Esophagus muscularis mucosa (tissue), 4 donors: ENCODE measurements at regions not wholly inside any gene's neighbourhood (a gene's known extent, or its start where the extent isn't known, plus 50 kb on each side); places are given as distances from the start of the nearest gene placed in this dataset.
"Not testable (repeated sequence)": the region's sequence is repeated elsewhere in the genome, so short reads cannot be mapped to it uniquely, and the experiment has no call there.

ENCODE experiments used
- DNase-seq: peaks from one replicate; pipeline ENCODE4 v3.0.0-alpha.2; 2017; ENCODE audit errors: extremely low spot score
- H3K27ac ChIP-seq, 4 donors: fragments of 200-600 bp; sonication (generic); replicated peaks in 1 of 4; 1 replicate in 3 of 4; 2 replicates in 1 of 4; pipeline ENCODE4 v1.5.1; 2016 to 2019; ENCODE audit warnings: mild to moderate bottlenecking in 1 of 4
- H3K27me3 ChIP-seq, 4 donors: fragments of 200-600 bp; sonication (generic); one replicate each; pipeline versions ENCODE4 v1.5.1 to v1.6.0; 2016 to 2019
- H3K36me3 ChIP-seq, 4 donors: fragments of 200-600 bp; sonication (generic); one replicate each; pipeline ENCODE4 v1.5.1; 2016 to 2019
- H3K4me1 ChIP-seq, 4 donors: fragments of 200-600 bp; sonication (generic); one replicate each; pipeline ENCODE4 v1.5.1; 2016 to 2019
- H3K4me3 ChIP-seq, 4 donors: fragments of 200-600 bp; sonication (generic); 1 replicate in 2 of 4; 2 replicates in 2 of 4; pipeline ENCODE4 v1.5.1; 2016 to 2019; ENCODE audit warnings: mild to moderate bottlenecking in 4 of 4, moderate library complexity in 1 of 4
- H3K9me3 ChIP-seq, 4 donors: fragments of 200-600 bp; sonication (generic); 1 replicate in 3 of 4; 2 replicates in 1 of 4; pipeline ENCODE4 v1.5.1; 2016 to 2019
- EP300 ChIP-seq: sonication (generic); formaldehyde crosslinking; IDR thresholded peaks from one replicate; pipeline ENCODE4 v1.6.1; 2017; ENCODE audit warnings: antibody characterized with exemption
- POLR2A ChIP-seq: fragments of 450-650 bp; IDR thresholded peaks from one replicate; pipeline ENCODE4 v1.6.1; 2017; ENCODE audit warnings: antibody characterized with exemption, moderate library complexity, mild to moderate bottlenecking, low read depth
- POLR2AphosphoS5 ChIP-seq, 2 donors: sonication (generic); formaldehyde crosslinking; IDR thresholded peaks; one replicate each; pipeline ENCODE4 v1.6.1; 2017; ENCODE audit warnings: antibody characterized with exemption in 2 of 2
- WGBS: methylation state at CpG from one replicate; pipeline ENCODE4 v1.1.5; 2018; 5-methylcytosine and 5-hydroxymethylcytosine counted together
- intact Hi-C: fragments of 100-400 bp; cut with DNase I; formaldehyde crosslinking; loops from one replicate; pipeline ENCODE4 v1.15.1; 2023
- TF ChIP-seq, protein P1 (sequence below), 3 experiments: fragments of 200-600 bp in 2 of 3; fragments of 450-650 bp in 1 of 3; sonication (generic) in 2 of 3; IDR thresholded peaks; one replicate each; pipeline ENCODE4 v1.5.1; 2017 to 2019; ENCODE audit warnings: antibody characterized with exemption in 3 of 3, mild to moderate bottlenecking in 2 of 3, moderate library complexity in 1 of 3

DNA sequence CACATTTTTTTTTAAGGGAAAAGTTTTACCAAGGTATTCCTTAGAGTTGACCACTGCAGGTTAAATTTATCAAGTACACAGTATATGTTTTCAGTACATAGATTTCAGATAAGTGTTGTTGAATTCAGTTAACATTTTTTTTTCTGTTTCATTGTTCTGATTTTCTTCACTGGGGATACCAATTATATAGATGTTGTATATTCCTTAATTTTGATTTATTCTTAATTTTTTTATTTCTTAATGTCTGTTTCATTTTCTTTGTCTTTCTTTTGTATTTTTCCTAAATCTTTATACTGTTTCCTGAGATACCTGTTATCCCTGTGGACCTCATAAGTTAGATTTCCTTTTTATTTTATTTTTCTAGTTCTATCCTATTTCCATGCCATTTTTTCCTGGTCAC lies 234.8 kb downstream of the TTC6 start:
- H3K9me3 ChIP-seq = peaks cover 0 to 45% (median 25%) of the 10 kb centered on the region in 4 donors
- intact Hi-C loops = no loop called here
- no peak for DNase-seq

DNA sequence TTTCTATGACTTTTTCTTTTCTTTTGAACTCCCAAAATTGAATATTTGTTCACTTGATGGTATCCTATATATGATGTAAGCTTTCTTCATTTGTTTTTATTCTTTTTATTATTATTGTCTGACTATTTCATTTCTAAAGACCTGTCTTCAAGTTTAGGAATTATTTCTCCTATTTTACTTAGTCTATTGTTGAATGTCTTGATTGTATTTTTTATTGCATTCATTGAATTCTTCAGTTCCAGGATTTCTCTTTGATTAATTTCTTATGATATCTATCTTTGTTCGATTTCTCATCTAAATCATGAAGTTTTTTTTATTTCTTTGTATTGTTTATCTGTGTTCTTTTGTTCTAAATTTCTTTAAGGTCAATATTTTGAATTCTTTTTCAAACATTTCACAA lies 238.8 kb downstream of the TTC6 start:
- intact Hi-C loops = no loop called here
- Histone ChIP-seq H3K27ac (no peak overlapping the region), H3K4me3 (no peak overlapping the region), H3K4me1 (no peaks in the 10 kb centered on the region), H3K27me3 (no peaks in the 10 kb centered on the region), H3K9me3 (peaks cover 0 to 50% (median 25%) of the 10 kb centered on the region in 4 donors), H3K36me3 (no peaks in the 10 kb centered on the region)
- TF ChIP-seq EP300 (no peak), POLR2AphosphoS5 (IDR thresholded peaks at IDR 0.05) (no peak), POLR2A (no peak)
- TF ChIP-seq, protein P1, sequence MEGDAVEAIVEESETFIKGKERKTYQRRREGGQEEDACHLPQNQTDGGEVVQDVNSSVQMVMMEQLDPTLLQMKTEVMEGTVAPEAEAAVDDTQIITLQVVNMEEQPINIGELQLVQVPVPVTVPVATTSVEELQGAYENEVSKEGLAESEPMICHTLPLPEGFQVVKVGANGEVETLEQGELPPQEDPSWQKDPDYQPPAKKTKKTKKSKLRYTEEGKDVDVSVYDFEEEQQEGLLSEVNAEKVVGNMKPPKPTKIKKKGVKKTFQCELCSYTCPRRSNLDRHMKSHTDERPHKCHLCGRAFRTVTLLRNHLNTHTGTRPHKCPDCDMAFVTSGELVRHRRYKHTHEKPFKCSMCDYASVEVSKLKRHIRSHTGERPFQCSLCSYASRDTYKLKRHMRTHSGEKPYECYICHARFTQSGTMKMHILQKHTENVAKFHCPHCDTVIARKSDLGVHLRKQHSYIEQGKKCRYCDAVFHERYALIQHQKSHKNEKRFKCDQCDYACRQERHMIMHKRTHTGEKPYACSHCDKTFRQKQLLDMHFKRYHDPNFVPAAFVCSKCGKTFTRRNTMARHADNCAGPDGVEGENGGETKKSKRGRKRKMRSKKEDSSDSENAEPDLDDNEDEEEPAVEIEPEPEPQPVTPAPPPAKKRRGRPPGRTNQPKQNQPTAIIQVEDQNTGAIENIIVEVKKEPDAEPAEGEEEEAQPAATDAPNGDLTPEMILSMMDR (IDR thresholded peaks at IDR 0.05) = no peak
- 86% methylated on average over 1 of the region's 1 CpG for WGBS
- DNase-seq = no peak

More for the DNA sequence above, 234.8 kb downstream of the TTC6 start:
- Histone ChIP-seq H3K4me3 (no peak overlapping the region), H3K4me1 (no peaks in the 10 kb centered on the region), H3K36me3 (no peaks in the 10 kb centered on the region), H3K27ac (no peak overlapping the region), H3K27me3 (no peaks in the 10 kb centered on the region)
- no peak for TF ChIP-seq EP300
- TF ChIP-seq, protein P1 (IDR thresholded peaks at IDR 0.05) = no peak
- no peak for TF ChIP-seq POLR2A
- TF ChIP-seq POLR2AphosphoS5 (IDR thresholded peaks at IDR 0.05) = no peak

DNA sequence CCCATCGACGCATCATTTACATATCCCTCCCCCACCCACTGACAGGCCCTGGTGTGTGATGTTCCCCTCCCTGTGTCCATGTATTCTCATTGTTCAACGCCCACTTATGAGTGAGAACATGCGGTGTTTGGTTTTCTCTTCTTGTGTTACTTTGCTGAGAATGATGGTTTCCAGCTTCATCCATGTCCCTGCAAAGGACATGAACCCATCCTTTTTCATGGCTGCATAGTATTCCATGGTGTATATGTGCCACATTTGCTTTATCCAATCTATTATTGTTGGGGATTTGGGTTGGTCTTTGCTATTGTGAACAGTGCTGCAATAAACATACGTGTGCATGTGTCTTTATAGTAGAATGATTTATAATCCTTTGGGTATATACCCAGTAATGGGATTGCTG lies 243.3 kb downstream of the TTC6 start:
- H3K4me1 ChIP-seq, H3K36me3 ChIP-seq, H3K4me3 ChIP-seq, intact Hi-C loops, H3K27me3 ChIP-seq, DNase-seq, H3K27ac ChIP-seq: not testable (repeated sequence)
- H3K9me3 ChIP-seq = peaks cover 0 to 20% (median 9%) of the 10 kb centered on the region in 4 donors
- WGBS = 72% methylated on average over 5 of the region's 5 CpGs

DNA sequence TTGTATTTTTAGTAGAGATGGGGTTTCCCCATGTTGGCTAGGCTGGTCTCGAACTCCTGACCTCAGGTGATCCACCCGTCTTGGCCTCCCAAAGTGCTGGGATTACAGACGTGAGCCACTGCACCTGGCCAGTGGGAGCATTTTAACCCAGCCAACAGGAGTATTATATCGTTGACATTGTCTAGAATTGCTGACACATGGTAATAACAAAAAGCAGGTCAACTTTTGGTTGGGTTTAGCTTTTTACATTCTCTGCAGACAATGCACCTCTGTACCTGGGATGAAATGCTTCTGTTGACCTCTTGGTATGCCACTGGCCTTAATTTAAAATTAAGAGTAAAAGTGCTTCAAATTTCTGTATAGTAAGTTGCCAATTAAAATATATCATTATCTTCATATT lies 245.6 kb downstream of the TTC6 start:
- not testable (repeated sequence) for H3K4me1 ChIP-seq, H3K27me3 ChIP-seq
- 62% methylated on average over 4 of the region's 4 CpGs for WGBS

DNA sequence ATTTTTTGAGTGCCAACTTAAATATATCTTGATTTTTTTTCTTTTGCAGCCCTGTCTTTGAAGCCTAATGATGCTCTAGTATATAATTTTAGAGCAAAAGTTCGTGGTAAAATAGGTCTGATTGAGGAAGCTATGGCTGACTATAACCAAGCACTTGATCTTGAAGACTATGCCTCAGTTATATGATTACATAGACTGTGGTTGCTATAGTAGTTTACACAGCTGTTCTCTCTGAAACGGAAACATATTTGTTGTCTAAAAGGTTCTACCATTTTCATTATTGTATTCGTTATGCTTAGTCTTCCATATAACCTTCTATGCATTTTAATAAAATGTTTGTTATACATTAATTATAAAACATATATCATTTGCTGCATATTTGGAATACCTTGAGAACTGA lies 246.7 kb downstream of the TTC6 start:
- H3K4me1 ChIP-seq = no peaks in the 10 kb centered on the region
- WGBS = 65% methylated on average over 3 of the region's 3 CpGs
- H3K9me3 ChIP-seq = peaks cover 0 to 4% (median 0%) of the 10 kb centered on the region in 4 donors
- TF ChIP-seq EP300 = no peak
- TF ChIP-seq, protein P1 (IDR thresholded peaks at IDR 0.05) = no peak
- no peak for TF ChIP-seq POLR2AphosphoS5 (IDR thresholded peaks at IDR 0.05)
- no peak for TF ChIP-seq POLR2A
- no peak for DNase-seq
- no peaks in the 10 kb centered on the region for H3K27me3 ChIP-seq
- no peak overlapping the region for H3K4me3 ChIP-seq
- intact Hi-C loops = no loop called here
- no peak overlapping the region for H3K27ac ChIP-seq
- H3K36me3 ChIP-seq = no peaks in the 10 kb centered on the region

More for the DNA sequence above, 245.6 kb downstream of the TTC6 start:
- intact Hi-C loops, H3K36me3 ChIP-seq, H3K4me3 ChIP-seq, H3K9me3 ChIP-seq, H3K27ac ChIP-seq, DNase-seq: not testable (repeated sequence)

DNA sequence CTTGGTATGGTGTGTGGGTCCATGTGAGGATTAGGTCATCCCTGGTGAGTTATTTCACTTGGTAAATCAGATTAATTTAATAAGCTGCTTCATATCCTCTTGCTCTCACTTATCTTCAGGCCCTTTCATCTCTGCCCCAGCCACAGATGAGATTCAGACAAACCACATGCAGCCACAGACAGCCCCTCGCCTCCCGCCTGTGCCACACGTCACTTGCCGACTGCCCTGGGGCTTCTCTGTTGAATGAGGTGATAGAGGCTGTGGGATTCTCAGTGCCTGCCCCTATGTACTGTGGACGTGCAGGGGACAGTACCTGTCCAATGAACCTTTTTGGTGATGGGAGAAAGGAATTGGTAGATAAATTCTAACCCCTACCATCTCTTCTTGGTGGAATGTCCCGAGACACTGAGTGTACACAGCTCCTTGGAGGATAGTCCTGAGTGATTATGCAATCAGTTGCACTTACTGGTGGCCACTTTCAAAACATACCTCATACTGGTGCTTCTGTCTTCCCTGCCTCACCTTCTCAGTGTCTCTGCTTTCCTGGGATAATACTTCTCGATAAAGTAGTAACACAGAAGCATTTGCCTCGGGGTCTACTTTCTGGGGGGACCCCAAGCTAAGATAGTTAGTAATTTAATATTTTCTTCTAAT lies 248.7 kb downstream of the TTC6 start:
- WGBS = 89% methylated on average over 8 of the region's 8 CpGs
- Histone ChIP-seq H3K9me3 (no peaks in the 10 kb centered on the region), H3K36me3 (no peaks in the 10 kb centered on the region), H3K27me3 (no peaks in the 10 kb centered on the region), H3K4me1 (no peaks in the 10 kb centered on the region), H3K4me3 (no peak overlapping the region), H3K27ac (no peak overlapping the region)
- no peak for DNase-seq
- TF ChIP-seq POLR2A (no peak), POLR2AphosphoS5 (IDR thresholded peaks at IDR 0.05) (no peak), EP300 (no peak)
- TF ChIP-seq, protein P1 (IDR thresholded peaks at IDR 0.05) = no peak
- intact Hi-C loops = no loop called here
